K562 (cell line): ENCODE measurements at regions not wholly inside any gene's neighbourhood (a gene's known extent, or its start where the extent isn't known, plus 50 kb on each side); places are given as distances from the start of the nearest gene placed in this dataset.

Experiments
- ATAC-seq: fragments of 200-7000 bp; cut with Tn5 transposase; 3 replicates; pipeline ENCODE4 v1.9.1; 2020; ENCODE audit warnings: moderate library complexity
- BruUV-seq: library from RNA; stranded (reverse); fragments of 400-500 nt; replicated peaks from 2 replicates; lab custom pipeline; 2021; lab: Mats Ljungman, UMichigan
- CTCF ChIA-PET: fragments of 300-600 bp; formaldehyde crosslinking; extraction: SDS; loops from one replicate; lab custom pipeline; 2021; ENCODE audit warnings: low intra/inter-chr PET ratio; lab: Yijun Ruan, JAX
- POLR2A ChIA-PET: fragments of 300-600, 350-650 bp; sonication (Branson Sonifier 250); formaldehyde crosslinking; extraction: SDS; loops from one replicate; lab custom pipeline; 2021; ENCODE audit warnings: antibody characterized with exemption, inconsistent platforms; lab: Yijun Ruan, JAX
- DNase-seq, 4 experiments: peaks; one replicate each; pipeline versions ENCODE4 v3.0.0 to v3.0.0-alpha.2; 2011 to 2018; ENCODE audit warnings: low spot score in 3 of 4, mixed read lengths in 3 of 4; ENCODE audit errors: extremely low read depth in 1 of 4
- FAIRE-seq: peaks from 2 replicates; lab custom pipeline; 2011; peaks lifted over from hg19 to GRCh38; lab: Jason Lieb, UNC
- H2AFZ ChIP-seq: 2 replicates; pipeline ENCODE4 v1.6.0; 2011; ENCODE audit warnings: low read depth, low read length, control low read depth, inconsistent platforms
- H3K27ac ChIP-seq: fragments of 200-600 bp; 3 replicates; pipeline ENCODE4 v1.8.0; 2011; ENCODE audit warnings: low read depth, mild to moderate bottlenecking, control low read depth, inconsistent platforms, low read length, moderate library complexity, mixed read lengths; ENCODE audit errors: extremely low read depth
- H3K27me3 ChIP-seq, 2 experiments: fragments of 300-600 bp in 1 of 2; 2 replicates in 1 of 2; 3 replicates in 1 of 2; pipeline versions ENCODE4 v1.6.0 to v1.8.0; 2011; ENCODE audit warnings: inconsistent platforms in 2 of 2, low read length in 2 of 2, mild to moderate bottlenecking in 1 of 2, mixed read lengths in 1 of 2, moderate library complexity in 1 of 2; ENCODE audit not compliant: control insufficient read depth in 2 of 2, insufficient read depth in 2 of 2
- H3K36me3 ChIP-seq: fragments of 300-600 bp; 3 replicates; pipeline ENCODE4 v1.8.0; 2011; ENCODE audit warnings: mild to moderate bottlenecking, low read length, inconsistent platforms; ENCODE audit not compliant: control insufficient read depth, insufficient read depth
- H3K4me1 ChIP-seq, 2 experiments: fragments of 200-600 bp in 1 of 2; replicated peaks in 1 of 2; 2 replicates in 1 of 2; 3 replicates in 1 of 2; pipeline versions ENCODE4 v1.5.1 to v1.8.0; 2011; ENCODE audit warnings: inconsistent platforms in 2 of 2, low read length in 2 of 2, mild to moderate bottlenecking in 1 of 2, mixed read lengths in 1 of 2, moderate library complexity in 1 of 2; ENCODE audit not compliant: control insufficient read depth in 2 of 2, insufficient read depth in 2 of 2
- H3K4me2 ChIP-seq: 2 replicates; pipeline ENCODE4 v1.6.1; 2011; ENCODE audit warnings: low read length, control low read depth, inconsistent platforms, mixed read lengths; ENCODE audit not compliant: insufficient read depth
- H3K4me3 ChIP-seq: fragments of 200-600 bp; sonication (generic), shearing (Covaris generic); 2 replicates; pipeline ENCODE4 v1.5.1; 2016; ENCODE audit warnings: control low read depth, inconsistent platforms
- H3K79me2 ChIP-seq: fragments of 200-600 bp; 3 replicates; pipeline ENCODE4 v1.8.0; 2011; ENCODE audit warnings: low read length, inconsistent platforms; ENCODE audit not compliant: control insufficient read depth, insufficient read depth
- H3K9ac ChIP-seq, 2 experiments: 2 replicates each; pipeline versions ENCODE4 v1.6.0 to v1.6.1; 2011; ENCODE audit warnings: low read depth in 2 of 2, low read length in 2 of 2, control low read depth in 1 of 2, inconsistent platforms in 1 of 2, mild to moderate bottlenecking in 1 of 2, mixed read lengths in 1 of 2; ENCODE audit not compliant: insufficient read depth in 1 of 2
- H3K9me1 ChIP-seq: one replicate; pipeline ENCODE4 v1.6.0; 2011; ENCODE audit warnings: inconsistent platforms, mild to moderate bottlenecking, low read length, moderate library complexity; ENCODE audit not compliant: control insufficient read depth, insufficient read depth
- H3K9me3 ChIP-seq: replicated peaks from 2 replicates; pipeline ENCODE4 v1.5.1; 2011; ENCODE audit warnings: low read depth, low read length, inconsistent platforms; ENCODE audit not compliant: control insufficient read depth, insufficient read depth
- H4K20me1 ChIP-seq: replicated peaks from 2 replicates; pipeline ENCODE4 v1.6.1; 2011; ENCODE audit warnings: low read length, inconsistent platforms, mixed read lengths; ENCODE audit not compliant: control insufficient read depth, insufficient read depth
- FUS ChIP-seq: fragments of 200-400 bp; formaldehyde crosslinking; optimal IDR thresholded peaks from 2 replicates; pipeline ENCODE3; 2017; ENCODE audit warnings: low read depth, low read length
- GABPB2 ChIP-seq: fragments of 250-450 bp; sonication (Bioruptor Pico); conservative IDR thresholded peaks from 2 replicates; pipeline ENCODE4 v1.5.1; 2021; ENCODE audit warnings: mild to moderate bottlenecking
- KAT2B ChIP-seq: IDR thresholded peaks from one replicate; pipeline ENCODE4 v1.6.1; 2012; ENCODE audit warnings: low read depth, mild to moderate bottlenecking, control low read depth, inconsistent platforms, low read length, moderate library complexity
- PHB2 ChIP-seq: fragments of 450-650 bp; IDR thresholded peaks from 2 replicates; pipeline ENCODE4 v1.6.1; 2017; ENCODE audit warnings: low read depth
- RAD51 ChIP-seq: fragments of 450-650 bp; IDR thresholded peaks from 2 replicates; pipeline ENCODE4 v1.7.1; 2016; ENCODE audit warnings: low read depth, mild to moderate bottlenecking, borderline replicate concordance
- SAFB ChIP-seq: fragments of 200-400 bp; formaldehyde crosslinking; IDR thresholded peaks from 2 replicates; pipeline ENCODE4 v1.6.1; 2017; ENCODE audit warnings: low read depth, low read length, borderline replicate concordance
- SMARCE1 ChIP-seq: fragments of 450-650 bp; IDR thresholded peaks from 2 replicates; pipeline ENCODE4 v1.7.1; 2016; ENCODE audit warnings: mild to moderate bottlenecking
- SP2 ChIP-seq: IDR thresholded peaks from 2 replicates; pipeline ENCODE4 v1.6.1; 2011; ENCODE audit warnings: mild to moderate bottlenecking, low read depth, low read length, moderate library complexity; ENCODE audit not compliant: poor library complexity, severe bottlenecking; ENCODE audit errors: extremely low read depth
- ZZZ3 ChIP-seq: fragments of 450-650 bp; IDR thresholded peaks from 2 replicates; pipeline ENCODE4 v1.6.1; 2016; ENCODE audit warnings: antibody characterized with exemption, mild to moderate bottlenecking, moderate library complexity
- WGBS: fragments of 100-300 bp; shearing (Covaris generic); methylation state at CpG from one replicate; pipeline ENCODE4 v1.1.6; 2016; ENCODE audit warnings: low coverage, mixed read lengths; ENCODE audit not compliant: insufficient coverage; ENCODE audit errors: missing lambda C conversion rate; 5-methylcytosine and 5-hydroxymethylcytosine counted together
- in situ Hi-C: fragments of 300-500 bp; cut with MboI; formaldehyde crosslinking; loops from 4 replicates; pipeline ENCODE4 v1.15.0; 2018; ENCODE audit warnings: inconsistent platforms, mixed read lengths
- intact Hi-C: fragments of 100-400 bp; cut with micrococcal nuclease; formaldehyde crosslinking; loops from 2 replicates; pipeline ENCODE4 v1.14.2; 2022
- TF ChIP-seq, protein P1 (sequence below): sonication (generic); formaldehyde crosslinking; IDR thresholded peaks from 2 replicates; pipeline ENCODE4 v1.8.1; 2023; ENCODE audit warnings: mild to moderate bottlenecking, missing genetic modification reagents
- TF ChIP-seq, protein P2 (sequence below), 2 experiments: IDR thresholded peaks; 2 replicates each; pipeline ENCODE4 v1.6.1; 2012; ENCODE audit warnings: improper control_type of control experiment in 2 of 2, low read depth in 2 of 2, low read length in 2 of 2, borderline replicate concordance in 1 of 2
- TF ChIP-seq, protein P3 (sequence below): fragments of 250-450 bp; sonication (Bioruptor Pico); IDR thresholded peaks from 2 replicates; pipeline ENCODE4 v1.8.0; 2022; ENCODE audit warnings: inconsistent platforms

DNA sequence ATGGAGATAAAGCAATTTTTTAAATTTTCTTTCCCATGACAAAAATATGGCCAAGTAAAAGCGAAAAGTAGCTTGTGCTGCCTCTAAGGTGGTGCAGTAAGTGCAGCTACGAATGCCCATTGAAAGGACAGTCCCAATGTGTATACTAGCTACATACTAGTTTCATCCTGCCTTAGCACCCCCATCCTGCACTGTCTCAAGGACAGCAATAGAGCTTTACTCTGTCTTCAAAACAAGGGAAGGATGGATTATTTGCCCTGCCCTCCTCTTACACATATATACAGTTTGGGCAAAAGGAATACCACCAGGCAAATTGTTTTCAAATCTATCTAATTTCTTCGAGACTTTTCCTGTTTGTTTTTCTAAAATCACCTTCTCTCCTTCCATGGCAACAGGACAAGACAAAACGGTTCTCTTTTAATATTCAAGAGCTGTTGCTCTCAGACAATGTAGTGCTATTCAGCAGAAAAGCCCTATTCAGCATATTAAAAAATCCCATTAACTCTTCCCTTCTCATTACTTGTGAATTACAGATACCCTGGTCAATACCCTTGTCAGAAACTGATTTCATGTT is 75.1 kb upstream of the SLC7A11 start:
- Histone ChIP-seq H2AFZ (no peak overlapping the region), H3K9me1 (no peaks in the 10 kb centered on the region), H3K4me1 (no peaks in the 10 kb centered on the region), H3K79me2 (no peaks in the 10 kb centered on the region), H3K27ac (no peak overlapping the region), H3K9me3 (no peaks in the 10 kb centered on the region), H3K9ac (no peak overlapping the region), H3K27me3 (no peaks in the 10 kb centered on the region), H3K4me3 (no peak overlapping the region), H3K4me2 (no peak overlapping the region), H4K20me1 (no peaks in the 10 kb centered on the region), H3K36me3 (no peaks in the 10 kb centered on the region)
- no peak for TF ChIP-seq RAD51
- TF ChIP-seq PHB2: no peak
- TF ChIP-seq SP2: no peak
- no peak for TF ChIP-seq SAFB
- TF ChIP-seq, protein P1, sequence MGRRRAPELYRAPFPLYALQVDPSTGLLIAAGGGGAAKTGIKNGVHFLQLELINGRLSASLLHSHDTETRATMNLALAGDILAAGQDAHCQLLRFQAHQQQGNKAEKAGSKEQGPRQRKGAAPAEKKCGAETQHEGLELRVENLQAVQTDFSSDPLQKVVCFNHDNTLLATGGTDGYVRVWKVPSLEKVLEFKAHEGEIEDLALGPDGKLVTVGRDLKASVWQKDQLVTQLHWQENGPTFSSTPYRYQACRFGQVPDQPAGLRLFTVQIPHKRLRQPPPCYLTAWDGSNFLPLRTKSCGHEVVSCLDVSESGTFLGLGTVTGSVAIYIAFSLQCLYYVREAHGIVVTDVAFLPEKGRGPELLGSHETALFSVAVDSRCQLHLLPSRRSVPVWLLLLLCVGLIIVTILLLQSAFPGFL (CRISPR knock-in tag): no peak
- no peak for TF ChIP-seq GABPB2 (CRISPR knock-in tag)
- TF ChIP-seq, protein P2, sequence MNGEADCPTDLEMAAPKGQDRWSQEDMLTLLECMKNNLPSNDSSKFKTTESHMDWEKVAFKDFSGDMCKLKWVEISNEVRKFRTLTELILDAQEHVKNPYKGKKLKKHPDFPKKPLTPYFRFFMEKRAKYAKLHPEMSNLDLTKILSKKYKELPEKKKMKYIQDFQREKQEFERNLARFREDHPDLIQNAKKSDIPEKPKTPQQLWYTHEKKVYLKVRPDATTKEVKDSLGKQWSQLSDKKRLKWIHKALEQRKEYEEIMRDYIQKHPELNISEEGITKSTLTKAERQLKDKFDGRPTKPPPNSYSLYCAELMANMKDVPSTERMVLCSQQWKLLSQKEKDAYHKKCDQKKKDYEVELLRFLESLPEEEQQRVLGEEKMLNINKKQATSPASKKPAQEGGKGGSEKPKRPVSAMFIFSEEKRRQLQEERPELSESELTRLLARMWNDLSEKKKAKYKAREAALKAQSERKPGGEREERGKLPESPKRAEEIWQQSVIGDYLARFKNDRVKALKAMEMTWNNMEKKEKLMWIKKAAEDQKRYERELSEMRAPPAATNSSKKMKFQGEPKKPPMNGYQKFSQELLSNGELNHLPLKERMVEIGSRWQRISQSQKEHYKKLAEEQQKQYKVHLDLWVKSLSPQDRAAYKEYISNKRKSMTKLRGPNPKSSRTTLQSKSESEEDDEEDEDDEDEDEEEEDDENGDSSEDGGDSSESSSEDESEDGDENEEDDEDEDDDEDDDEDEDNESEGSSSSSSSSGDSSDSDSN (IDR thresholded peaks at IDR 0.05; ENCODE audit: borderline replicate concordance in 1 of 2, low read depth in 2 of 2, low read length in 2 of 2): no peak
- no peak for TF ChIP-seq ZZZ3
- TF ChIP-seq FUS: no peak
- no peak for TF ChIP-seq KAT2B
- TF ChIP-seq SMARCE1: no peak
- TF ChIP-seq, protein P3, sequence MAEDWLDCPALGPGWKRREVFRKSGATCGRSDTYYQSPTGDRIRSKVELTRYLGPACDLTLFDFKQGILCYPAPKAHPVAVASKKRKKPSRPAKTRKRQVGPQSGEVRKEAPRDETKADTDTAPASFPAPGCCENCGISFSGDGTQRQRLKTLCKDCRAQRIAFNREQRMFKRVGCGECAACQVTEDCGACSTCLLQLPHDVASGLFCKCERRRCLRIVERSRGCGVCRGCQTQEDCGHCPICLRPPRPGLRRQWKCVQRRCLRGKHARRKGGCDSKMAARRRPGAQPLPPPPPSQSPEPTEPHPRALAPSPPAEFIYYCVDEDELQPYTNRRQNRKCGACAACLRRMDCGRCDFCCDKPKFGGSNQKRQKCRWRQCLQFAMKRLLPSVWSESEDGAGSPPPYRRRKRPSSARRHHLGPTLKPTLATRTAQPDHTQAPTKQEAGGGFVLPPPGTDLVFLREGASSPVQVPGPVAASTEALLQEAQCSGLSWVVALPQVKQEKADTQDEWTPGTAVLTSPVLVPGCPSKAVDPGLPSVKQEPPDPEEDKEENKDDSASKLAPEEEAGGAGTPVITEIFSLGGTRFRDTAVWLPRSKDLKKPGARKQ (CRISPR knock-in tag): no peak
- no peak for ATAC-seq
- no peak for FAIRE-seq
- CTCF ChIA-PET: no interaction called here
- intact Hi-C loops (no loop called here), in situ Hi-C loops (no loop called here)
- BruUV-seq: no TSS peak
- DNase-seq: no peak
- POLR2A ChIA-PET: no interaction called here
- WGBS: 1% methylated on average over 4 of the region's 4 CpGs
